C4-2B (cell line): ENCODE measurements at regions not wholly inside any gene's neighbourhood (a gene's known extent, or its start where the extent isn't known, plus 50 kb on each side); places are given as distances from the start of the nearest gene placed in this dataset.

Source experiments
- ZFX ChIP-seq: fragments of 450-650 bp; IDR thresholded peaks from 2 replicates; pipeline ENCODE4 v1.6.1; 2017
- TF ChIP-seq, protein P1 (sequence below): fragments of 450-650 bp; conservative IDR thresholded peaks from 2 replicates; pipeline ENCODE4 v1.5.1; 2017; ENCODE audit warnings: mild to moderate bottlenecking

DNA sequence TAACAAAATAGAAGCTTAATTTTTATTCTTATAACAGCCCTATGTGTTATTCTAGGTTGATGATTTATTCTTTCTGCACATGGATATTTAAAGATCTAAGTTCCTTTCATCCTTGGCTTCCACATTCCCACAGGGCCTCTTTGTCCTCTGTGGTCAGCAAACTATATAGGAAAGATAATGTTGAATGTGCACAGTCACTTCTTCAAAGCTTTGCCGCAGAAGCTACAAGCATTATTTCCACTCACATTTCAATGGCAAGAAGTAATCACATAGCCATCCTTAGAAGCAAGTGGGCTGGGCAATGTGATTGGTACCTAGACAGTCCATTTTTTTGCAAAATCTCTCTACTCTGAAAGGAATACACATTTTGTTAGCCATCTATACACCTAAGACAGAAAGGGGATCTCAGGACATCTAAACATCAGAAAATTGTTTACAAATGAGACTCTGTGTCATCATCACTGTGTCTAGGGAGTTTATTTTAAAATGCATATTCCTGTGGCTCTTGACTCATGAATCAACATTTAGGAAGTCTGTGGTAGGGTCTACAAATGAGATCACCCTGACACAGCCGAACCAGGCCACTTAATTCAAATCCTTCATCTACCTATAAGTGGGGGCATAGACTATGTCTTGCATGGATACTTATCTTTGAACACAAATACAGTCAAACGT lies 1060.5 kb downstream of the XPNPEP1 start:
- TF ChIP-seq, protein P1, sequence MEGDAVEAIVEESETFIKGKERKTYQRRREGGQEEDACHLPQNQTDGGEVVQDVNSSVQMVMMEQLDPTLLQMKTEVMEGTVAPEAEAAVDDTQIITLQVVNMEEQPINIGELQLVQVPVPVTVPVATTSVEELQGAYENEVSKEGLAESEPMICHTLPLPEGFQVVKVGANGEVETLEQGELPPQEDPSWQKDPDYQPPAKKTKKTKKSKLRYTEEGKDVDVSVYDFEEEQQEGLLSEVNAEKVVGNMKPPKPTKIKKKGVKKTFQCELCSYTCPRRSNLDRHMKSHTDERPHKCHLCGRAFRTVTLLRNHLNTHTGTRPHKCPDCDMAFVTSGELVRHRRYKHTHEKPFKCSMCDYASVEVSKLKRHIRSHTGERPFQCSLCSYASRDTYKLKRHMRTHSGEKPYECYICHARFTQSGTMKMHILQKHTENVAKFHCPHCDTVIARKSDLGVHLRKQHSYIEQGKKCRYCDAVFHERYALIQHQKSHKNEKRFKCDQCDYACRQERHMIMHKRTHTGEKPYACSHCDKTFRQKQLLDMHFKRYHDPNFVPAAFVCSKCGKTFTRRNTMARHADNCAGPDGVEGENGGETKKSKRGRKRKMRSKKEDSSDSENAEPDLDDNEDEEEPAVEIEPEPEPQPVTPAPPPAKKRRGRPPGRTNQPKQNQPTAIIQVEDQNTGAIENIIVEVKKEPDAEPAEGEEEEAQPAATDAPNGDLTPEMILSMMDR: no peak
- no peak for TF ChIP-seq ZFX
